ENCODE measurements at regions not wholly inside any gene's neighbourhood (a gene's known extent, or its start where the extent isn't known, plus 50 kb on each side); places are given as distances from the start of the nearest gene placed in this dataset.

DNA sequence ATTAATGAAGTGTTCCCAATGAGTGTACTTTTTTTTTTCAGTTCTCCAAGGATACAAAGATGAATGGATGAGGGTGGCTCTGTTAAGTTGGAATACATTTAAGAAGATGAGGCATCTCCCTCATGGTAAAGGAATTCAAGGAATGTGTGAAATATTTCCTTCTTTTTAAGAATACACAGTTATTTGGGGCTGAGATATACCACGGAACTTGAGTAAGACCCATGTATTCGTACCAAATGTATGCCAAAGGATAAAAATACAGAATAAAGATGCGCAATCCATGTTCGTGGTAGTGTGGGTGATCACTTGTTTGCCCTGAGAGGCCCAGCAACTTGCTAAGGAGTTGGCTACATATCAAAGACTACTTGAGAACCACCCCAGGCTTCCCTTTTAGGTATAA lies 164.2 kb upstream of the TCF21 start:
- no peaks in the 10 kb centered on the region for H3K4me1 Mint-ChIP-seq
- DNase-seq (ENCODE audit: low spot score), result no peak
- no peak overlapping the region for H3K4me3 Mint-ChIP-seq

DNA sequence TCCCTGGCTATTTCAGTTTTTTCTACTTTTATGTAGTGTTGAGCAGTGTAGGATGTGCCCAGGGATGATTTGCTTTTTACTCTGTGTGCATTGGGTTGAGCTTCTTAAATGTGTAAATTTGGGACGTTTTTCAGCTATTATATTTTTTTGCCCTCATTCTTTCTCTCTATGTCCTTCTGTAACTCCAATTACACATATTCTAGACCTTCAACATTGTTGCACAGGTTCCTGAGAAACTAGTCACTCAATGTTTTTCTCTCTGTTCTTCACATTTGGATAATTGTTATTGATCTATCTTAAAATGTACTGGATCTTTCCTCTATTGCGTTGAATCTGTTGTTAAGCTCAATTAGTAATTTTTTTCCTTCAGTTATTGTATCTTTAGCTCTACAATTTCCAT lies 162.7 kb upstream of the TCF21 start:
- H3K27me3 ChIP-seq, result no peaks in the 10 kb centered on the region
- H3K9me3 Mint-ChIP-seq, result peaks cover 11% of the 10 kb centered on the region
- no peak overlapping the region for H3K4me3 Mint-ChIP-seq
- no peak overlapping the region for H2AFZ ChIP-seq (replicated peaks)
- no peak overlapping the region for H3K27ac Mint-ChIP-seq
- no peaks in the 10 kb centered on the region for H3K4me1 Mint-ChIP-seq
- no peaks in the 10 kb centered on the region for H3F3A ChIP-seq (ENCODE audit: low read depth)
- H3K9ac ChIP-seq, result no peak overlapping the region
- H3K4me1 ChIP-seq, result peaks cover 5% of the 10 kb centered on the region
- no peaks in the 10 kb centered on the region for H3K9me3 ChIP-seq (ENCODE audit: low read depth)
- no peak overlapping the region for H3K4me2 ChIP-seq
- no peaks in the 10 kb centered on the region for H3K36me3 ChIP-seq
- H4K20me1 ChIP-seq (ENCODE audit: low read depth), result no peaks in the 10 kb centered on the region
- H3K27ac ChIP-seq, result no peak overlapping the region
- TF ChIP-seq EZH2 (IDR thresholded peaks at IDR 0.05) (no peak), EZH2phosphoT487 (IDR thresholded peaks at IDR 0.05) (no peak)
- TF ChIP-seq, protein P1, sequence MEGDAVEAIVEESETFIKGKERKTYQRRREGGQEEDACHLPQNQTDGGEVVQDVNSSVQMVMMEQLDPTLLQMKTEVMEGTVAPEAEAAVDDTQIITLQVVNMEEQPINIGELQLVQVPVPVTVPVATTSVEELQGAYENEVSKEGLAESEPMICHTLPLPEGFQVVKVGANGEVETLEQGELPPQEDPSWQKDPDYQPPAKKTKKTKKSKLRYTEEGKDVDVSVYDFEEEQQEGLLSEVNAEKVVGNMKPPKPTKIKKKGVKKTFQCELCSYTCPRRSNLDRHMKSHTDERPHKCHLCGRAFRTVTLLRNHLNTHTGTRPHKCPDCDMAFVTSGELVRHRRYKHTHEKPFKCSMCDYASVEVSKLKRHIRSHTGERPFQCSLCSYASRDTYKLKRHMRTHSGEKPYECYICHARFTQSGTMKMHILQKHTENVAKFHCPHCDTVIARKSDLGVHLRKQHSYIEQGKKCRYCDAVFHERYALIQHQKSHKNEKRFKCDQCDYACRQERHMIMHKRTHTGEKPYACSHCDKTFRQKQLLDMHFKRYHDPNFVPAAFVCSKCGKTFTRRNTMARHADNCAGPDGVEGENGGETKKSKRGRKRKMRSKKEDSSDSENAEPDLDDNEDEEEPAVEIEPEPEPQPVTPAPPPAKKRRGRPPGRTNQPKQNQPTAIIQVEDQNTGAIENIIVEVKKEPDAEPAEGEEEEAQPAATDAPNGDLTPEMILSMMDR (IDR thresholded peaks at IDR 0.05), result no peak
- H3K79me2 ChIP-seq (ENCODE audit: low read depth), result no peaks in the 10 kb centered on the region
- H3K4me3 ChIP-seq, result no peak overlapping the region
- no peaks in the 10 kb centered on the region for H3K27me3 Mint-ChIP-seq (ENCODE audit: insufficient read depth, low read depth)
- no peak for DNase-seq (ENCODE audit: low spot score)
- no peaks in the 10 kb centered on the region for H3K36me3 Mint-ChIP-seq

More for the DNA sequence above, 164.2 kb upstream of the TCF21 start:
- H3K9me3 ChIP-seq (ENCODE audit: low read depth), result no peaks in the 10 kb centered on the region
- no peak overlapping the region for H2AFZ ChIP-seq (replicated peaks)
- Mint-ChIP-seq H3K36me3 (no peaks in the 10 kb centered on the region), H3K9me3 (peaks cover 11% of the 10 kb centered on the region), H3K27ac (no peak overlapping the region), H3K27me3 (ENCODE audit: insufficient read depth, low read depth) (no peaks in the 10 kb centered on the region)
- H3K27me3 ChIP-seq, result no peaks in the 10 kb centered on the region
- H3K4me1 ChIP-seq, result peaks cover 5% of the 10 kb centered on the region
- H3K4me3 ChIP-seq, result no peak overlapping the region
- no peaks in the 10 kb centered on the region for H3K36me3 ChIP-seq
- no peak overlapping the region for H3K27ac ChIP-seq
- H3F3A ChIP-seq (ENCODE audit: low read depth), result no peaks in the 10 kb centered on the region
- no peak overlapping the region for H3K9ac ChIP-seq
- H4K20me1 ChIP-seq (ENCODE audit: low read depth), result no peaks in the 10 kb centered on the region
- H3K4me2 ChIP-seq, result no peak overlapping the region
- no peaks in the 10 kb centered on the region for H3K79me2 ChIP-seq (ENCODE audit: low read depth)
- TF ChIP-seq EZH2 (IDR thresholded peaks at IDR 0.05), result no peak
- TF ChIP-seq, protein P1 (IDR thresholded peaks at IDR 0.05), result no peak

DNA sequence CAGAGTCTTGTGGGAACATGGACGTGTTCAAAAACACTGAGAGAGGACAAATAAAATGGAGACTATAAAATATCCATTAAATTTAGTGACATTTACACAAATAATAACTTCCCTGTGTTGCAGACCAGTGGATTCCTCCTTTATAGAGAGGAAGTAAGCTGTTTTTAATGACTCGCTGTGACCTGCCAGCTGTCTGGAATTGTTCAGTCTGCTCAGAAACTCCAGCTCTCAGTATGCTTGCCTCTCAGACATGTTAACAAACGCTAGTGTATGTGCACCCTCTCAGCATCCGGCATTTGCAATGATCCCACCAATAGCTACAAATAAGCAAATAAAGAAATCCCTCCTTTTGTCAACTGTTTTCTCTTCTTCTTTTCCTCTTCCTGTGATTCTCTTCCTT lies 158.0 kb upstream of the TCF21 start:
- H4K20me1 ChIP-seq (ENCODE audit: low read depth), result no peaks in the 10 kb centered on the region
- H3K9ac ChIP-seq, result no peak overlapping the region
- no peaks in the 10 kb centered on the region for H3K4me1 ChIP-seq
- H3K9me3 Mint-ChIP-seq, result peaks cover 12% of the 10 kb centered on the region
- DNase-seq (ENCODE audit: low spot score), result no peak
- no peak overlapping the region for H3K4me2 ChIP-seq
- no peak overlapping the region for H3K4me3 ChIP-seq
- H3K79me2 ChIP-seq (ENCODE audit: low read depth), result no peaks in the 10 kb centered on the region
- no peak overlapping the region for H3K27ac ChIP-seq
- H3F3A ChIP-seq (ENCODE audit: low read depth), result no peaks in the 10 kb centered on the region
- H3K9me3 ChIP-seq (ENCODE audit: low read depth), result no peaks in the 10 kb centered on the region
- H3K4me1 Mint-ChIP-seq, result no peaks in the 10 kb centered on the region
- TF ChIP-seq EZH2 (IDR thresholded peaks at IDR 0.05) (no peak), EZH2phosphoT487 (IDR thresholded peaks at IDR 0.05) (no peak)
- TF ChIP-seq, protein P1 (IDR thresholded peaks at IDR 0.05), result no peak
- H2AFZ ChIP-seq (replicated peaks), result peak overlapping the region; percentile 9
- no peaks in the 10 kb centered on the region for H3K27me3 Mint-ChIP-seq (ENCODE audit: insufficient read depth, low read depth)
- no peaks in the 10 kb centered on the region for H3K27me3 ChIP-seq
- H3K36me3 ChIP-seq, result no peaks in the 10 kb centered on the region
- no peak overlapping the region for H3K27ac Mint-ChIP-seq
- H3K4me3 Mint-ChIP-seq, result no peak overlapping the region
- no peaks in the 10 kb centered on the region for H3K36me3 Mint-ChIP-seq

DNA sequence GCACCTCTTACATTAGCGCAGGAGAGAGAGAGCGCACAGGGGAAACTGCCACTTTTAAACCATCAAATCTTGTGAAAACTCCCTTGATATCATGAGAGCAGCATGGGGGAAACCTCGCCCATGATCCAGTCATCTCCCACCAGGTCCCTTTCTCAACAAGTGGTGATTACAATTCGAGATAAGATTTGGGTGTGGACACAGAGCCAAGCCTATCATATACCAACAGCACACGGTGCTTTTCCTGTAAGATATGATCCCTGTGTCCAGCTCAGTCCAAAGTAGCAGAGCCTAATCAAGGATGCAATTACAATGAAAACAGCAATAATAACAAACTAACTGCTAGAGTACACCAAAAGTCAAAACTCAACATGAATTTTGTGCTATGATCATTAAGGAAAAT lies 148.7 kb upstream of the TCF21 start:
- Histone ChIP-seq H3K4me1 (peaks cover 7% of the 10 kb centered on the region), H3K27me3 (no peaks in the 10 kb centered on the region), H2AFZ (replicated peaks) (no peak overlapping the region), H3K9me3 (ENCODE audit: low read depth) (no peaks in the 10 kb centered on the region), H3K27ac (no peak overlapping the region), H3K36me3 (no peaks in the 10 kb centered on the region), H3K9ac (no peak overlapping the region), H3K4me2 (no peak overlapping the region), H3F3A (ENCODE audit: low read depth) (no peaks in the 10 kb centered on the region), H4K20me1 (ENCODE audit: low read depth) (no peaks in the 10 kb centered on the region), H3K4me3 (no peak overlapping the region), H3K79me2 (ENCODE audit: low read depth) (no peaks in the 10 kb centered on the region)
- Mint-ChIP-seq H3K36me3 (no peaks in the 10 kb centered on the region), H3K4me1 (peaks cover 6% of the 10 kb centered on the region), H3K27me3 (ENCODE audit: insufficient read depth, low read depth) (no peaks in the 10 kb centered on the region), H3K4me3 (no peak overlapping the region), H3K9me3 (no peaks in the 10 kb centered on the region), H3K27ac (no peak overlapping the region)
- no peak for DNase-seq (ENCODE audit: low spot score)
- TF ChIP-seq EZH2phosphoT487 (IDR thresholded peaks at IDR 0.05), result no peak
- TF ChIP-seq EZH2 (IDR thresholded peaks at IDR 0.05), result no peak
- TF ChIP-seq, protein P1 (IDR thresholded peaks at IDR 0.05), result no peak

All from neural progenitor cell (in vitro differentiated cells).